ENCODE measurements at regions not wholly inside any gene's neighbourhood (a gene's known extent, or its start where the extent isn't known, plus 50 kb on each side); places are given as distances from the start of the nearest gene placed in this dataset.

DNA sequence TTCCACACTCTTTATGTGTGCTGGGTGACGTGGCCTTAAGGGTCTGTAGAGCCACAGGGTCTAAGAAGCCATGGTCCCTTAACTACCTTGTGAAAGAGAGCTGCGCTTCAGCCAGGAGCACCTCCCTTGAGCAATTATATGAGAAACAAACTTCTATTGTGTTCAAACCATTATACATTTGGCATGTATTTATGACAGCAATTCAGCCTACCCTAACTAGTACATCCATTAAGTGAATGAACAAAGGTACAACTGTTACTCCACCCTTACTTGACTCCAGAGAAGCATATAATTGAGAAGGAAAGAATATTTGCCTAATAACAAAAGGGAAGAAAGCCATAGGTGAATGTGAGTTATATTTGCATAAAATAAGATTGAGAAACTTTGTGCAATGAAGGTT lies 69.8 kb upstream of the BOC start:
- DNase-seq (ENCODE audit: low spot score), result no peak
- TF ChIP-seq, protein P1, sequence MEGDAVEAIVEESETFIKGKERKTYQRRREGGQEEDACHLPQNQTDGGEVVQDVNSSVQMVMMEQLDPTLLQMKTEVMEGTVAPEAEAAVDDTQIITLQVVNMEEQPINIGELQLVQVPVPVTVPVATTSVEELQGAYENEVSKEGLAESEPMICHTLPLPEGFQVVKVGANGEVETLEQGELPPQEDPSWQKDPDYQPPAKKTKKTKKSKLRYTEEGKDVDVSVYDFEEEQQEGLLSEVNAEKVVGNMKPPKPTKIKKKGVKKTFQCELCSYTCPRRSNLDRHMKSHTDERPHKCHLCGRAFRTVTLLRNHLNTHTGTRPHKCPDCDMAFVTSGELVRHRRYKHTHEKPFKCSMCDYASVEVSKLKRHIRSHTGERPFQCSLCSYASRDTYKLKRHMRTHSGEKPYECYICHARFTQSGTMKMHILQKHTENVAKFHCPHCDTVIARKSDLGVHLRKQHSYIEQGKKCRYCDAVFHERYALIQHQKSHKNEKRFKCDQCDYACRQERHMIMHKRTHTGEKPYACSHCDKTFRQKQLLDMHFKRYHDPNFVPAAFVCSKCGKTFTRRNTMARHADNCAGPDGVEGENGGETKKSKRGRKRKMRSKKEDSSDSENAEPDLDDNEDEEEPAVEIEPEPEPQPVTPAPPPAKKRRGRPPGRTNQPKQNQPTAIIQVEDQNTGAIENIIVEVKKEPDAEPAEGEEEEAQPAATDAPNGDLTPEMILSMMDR (conservative IDR thresholded peaks at IDR 0.05; ENCODE audit: low read depth), result no peak
- H3K27ac ChIP-seq, result no peak overlapping the region
- ChIA-PET POLR2A (ENCODE audit: low non-redundant PET) (no interaction called here), CTCF (interaction anchor here (0.9 to 1.4 kb wide), 2 partner anchors 107 to 147 kb away, joined by 3 to 4 read pairs; no protein-coding TSS in a partner anchor)

DNA sequence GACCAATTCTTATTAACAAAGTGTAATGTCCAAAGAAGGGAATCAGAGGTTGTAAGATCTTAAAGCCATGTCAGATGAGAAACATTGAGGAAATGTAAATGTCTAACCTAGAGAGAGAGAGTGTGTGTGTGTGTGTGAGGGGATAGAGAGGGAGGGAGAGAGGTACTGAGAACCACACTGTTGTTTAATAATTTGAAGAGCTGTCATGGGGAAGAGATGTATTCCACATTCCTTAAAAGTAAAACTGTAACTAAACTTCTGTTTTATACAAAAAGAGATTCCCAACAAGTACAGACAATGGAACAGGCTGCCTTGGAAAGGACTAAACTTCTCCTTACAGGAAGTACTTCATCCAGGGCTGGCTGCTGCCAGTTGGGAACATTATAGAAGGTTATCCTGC lies 68.9 kb upstream of the BOC start:
- TF ChIP-seq, protein P1 (conservative IDR thresholded peaks at IDR 0.05; ENCODE audit: low read depth), result no peak
- CTCF ChIA-PET, result interaction anchor here (0.6 kb wide), 1 partner anchor 9 kb away, joined by 4 read pairs; no protein-coding TSS in a partner anchor
- H3K27ac ChIP-seq, result no peak overlapping the region
- POLR2A ChIA-PET (ENCODE audit: low non-redundant PET), result no interaction called here
- DNase-seq (ENCODE audit: low spot score), result no peak

DNA sequence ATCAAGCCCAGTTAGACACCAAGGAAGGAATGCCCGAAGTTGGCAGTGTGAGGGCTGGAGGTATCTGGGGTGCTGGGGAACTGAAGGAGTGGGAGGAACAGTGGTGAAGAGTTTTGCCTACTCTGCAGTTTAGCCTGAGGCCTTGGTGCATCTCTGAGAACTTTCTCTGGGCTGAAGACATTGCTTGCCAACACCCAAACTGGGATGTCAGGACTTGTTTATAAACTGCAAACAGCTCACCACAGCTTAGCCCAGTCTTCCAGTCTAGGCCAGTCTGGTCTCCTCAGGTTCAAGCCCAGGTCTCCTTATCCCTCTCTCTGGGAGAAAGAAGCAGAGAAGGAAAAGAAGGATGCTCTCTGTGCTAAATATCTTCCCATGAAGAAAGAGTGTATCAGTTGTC lies 68.0 kb upstream of the BOC start:
- POLR2A ChIA-PET (ENCODE audit: low non-redundant PET), result no interaction called here
- no peak overlapping the region for H3K27ac ChIP-seq
- DNase-seq (ENCODE audit: low spot score), result no peak
- CTCF ChIA-PET, result interaction anchor here (0.5 kb wide), 1 partner anchor 189 kb away, joined by 3 read pairs; no protein-coding TSS in a partner anchor
- TF ChIP-seq, protein P1 (conservative IDR thresholded peaks at IDR 0.05; ENCODE audit: low read depth), result no peak

DNA sequence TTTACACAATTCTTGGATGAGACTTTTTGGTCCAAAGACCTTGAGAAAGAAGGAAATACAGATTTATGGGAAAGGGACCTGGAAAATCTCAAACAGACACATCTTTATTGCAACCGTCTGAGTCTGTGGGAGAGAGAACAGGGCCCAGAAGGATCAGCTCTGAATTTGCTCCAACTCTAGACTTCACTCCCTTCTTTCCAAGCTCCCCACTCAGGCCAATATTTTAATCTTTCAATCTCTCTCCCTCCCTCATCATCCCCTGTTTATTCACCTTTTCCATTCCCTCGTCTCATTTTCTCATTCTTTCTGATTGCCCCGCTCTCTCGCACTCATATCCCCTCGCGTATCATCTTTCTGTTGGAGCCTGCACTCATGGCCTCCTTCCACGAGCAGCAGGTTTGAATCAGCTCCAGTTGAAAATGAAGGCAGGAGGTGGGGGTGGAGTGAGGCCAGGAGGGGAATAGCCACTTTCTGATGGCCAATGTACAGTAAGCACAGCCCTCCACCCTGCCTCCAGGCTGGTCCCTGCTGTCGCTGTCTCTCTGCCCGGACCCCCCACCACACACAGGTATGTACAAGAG lies 63.6 kb upstream of the BOC start:
- TF ChIP-seq, protein P1 (conservative IDR thresholded peaks at IDR 0.05; ENCODE audit: low read depth), result no peak
- POLR2A ChIA-PET (ENCODE audit: low non-redundant PET), result no interaction called here
- DNase-seq (ENCODE audit: low spot score), result no peak
- no peak overlapping the region for H3K27ac ChIP-seq
- CTCF ChIA-PET, result interaction anchor here (0.5 to 1.2 kb wide), 3 partner anchors 12 to 578 kb away, joined by 3 to 9 read pairs (median 3); no protein-coding TSS in a partner anchor

DNA sequence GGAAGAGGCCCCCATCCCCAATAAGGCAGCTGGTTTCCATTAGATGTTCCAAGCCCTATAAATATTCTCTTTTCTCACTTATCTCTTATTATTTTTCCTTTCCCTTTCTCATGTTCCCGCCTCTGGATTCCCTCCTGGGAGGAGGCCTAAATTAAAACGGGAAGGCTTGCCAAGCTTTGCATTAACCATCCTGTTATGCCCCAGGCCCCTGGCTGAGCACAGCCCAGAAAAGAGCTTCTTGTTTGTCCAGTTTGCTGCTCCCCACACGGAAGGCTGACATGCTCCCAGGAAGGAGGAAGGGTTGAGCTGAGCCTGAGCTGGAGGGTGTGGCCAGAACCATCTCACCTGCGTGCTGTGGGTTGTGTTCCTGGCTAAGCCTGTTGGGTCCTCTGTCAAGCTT lies 63.1 kb upstream of the BOC start:
- ChIA-PET CTCF (interaction anchor here (0.6 to 1.2 kb wide), 3 partner anchors 12 to 192 kb away, joined by 3 to 9 read pairs (median 4); no protein-coding TSS in a partner anchor), POLR2A (ENCODE audit: low non-redundant PET) (no interaction called here)
- TF ChIP-seq, protein P1 (conservative IDR thresholded peaks at IDR 0.05; ENCODE audit: low read depth), result no peak
- H3K27ac ChIP-seq, result no peak overlapping the region
- peak; percentile 38 for DNase-seq (ENCODE audit: low spot score)

DNA sequence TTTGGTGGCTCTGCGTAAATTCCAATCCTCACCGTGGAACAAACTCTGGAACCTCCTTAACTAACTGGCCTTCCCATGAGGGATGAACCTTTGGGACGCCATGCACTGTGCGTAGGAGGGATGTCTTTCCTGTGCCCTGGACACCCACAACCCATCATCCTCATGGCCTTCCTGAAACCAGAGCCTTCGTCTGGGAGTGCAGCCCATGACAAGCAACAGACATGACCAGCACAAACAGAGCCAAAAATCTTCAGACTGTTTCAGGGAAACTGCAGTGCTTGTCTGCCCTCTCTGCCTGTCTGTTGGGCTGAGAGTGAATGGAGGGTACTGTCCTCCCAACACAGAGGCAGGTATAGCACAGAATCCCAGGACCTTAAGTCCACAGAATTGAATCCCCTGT lies 61.1 kb upstream of the BOC start:
- POLR2A ChIA-PET (ENCODE audit: low non-redundant PET), result no interaction called here
- CTCF ChIA-PET, result no interaction called here
- no peak for DNase-seq (ENCODE audit: low spot score)
- TF ChIP-seq, protein P1 (conservative IDR thresholded peaks at IDR 0.05; ENCODE audit: low read depth), result no peak
- no peak overlapping the region for H3K27ac ChIP-seq

Measured in RWPE1 (cell line).